ENCODE measurements at regions not wholly inside any gene's neighbourhood (a gene's known extent, or its start where the extent isn't known, plus 50 kb on each side); places are given as distances from the start of the nearest gene placed in this dataset.

- no peak overlapping the region for H3K4me3 ChIP-seq (ENCODE audit: low read depth, low read length)
- DNase-seq (ENCODE audit: low read depth): no peak
- no peak for TF ChIP-seq CTCF (conservative IDR thresholded peaks at IDR 0.05; ENCODE audit: low read depth, low read length)
Observed at GRCh38 chr10:128534686-128535085, 408.5 kb upstream of the MKI67 start.

GRCh38 chr10:128536259-128536658 lies 410.0 kb upstream of the MKI67 start:
- no peak for DNase-seq (ENCODE audit: low read depth)
- no peak for TF ChIP-seq CTCF (conservative IDR thresholded peaks at IDR 0.05; ENCODE audit: low read depth, low read length)
- H3K4me3 ChIP-seq (ENCODE audit: low read depth, low read length): no peak overlapping the region

GRCh38 chr10:128537834-128538330 lies 411.7 kb upstream of the MKI67 start:
- H3K4me3 ChIP-seq (ENCODE audit: low read depth, low read length): no peak overlapping the region
- TF ChIP-seq CTCF (conservative IDR thresholded peaks at IDR 0.05; ENCODE audit: low read depth, low read length): no peak
- DNase-seq (ENCODE audit: low read depth): no peak

GRCh38 chr10:128538671-128539070 lies 412.4 kb upstream of the MKI67 start:
- TF ChIP-seq CTCF (conservative IDR thresholded peaks at IDR 0.05; ENCODE audit: low read depth, low read length): no peak
- DNase-seq (ENCODE audit: low read depth): no peak
- H3K4me3 ChIP-seq (ENCODE audit: low read depth, low read length): no peak overlapping the region

GRCh38 chr10:128539510-128540127 lies 413.4 kb upstream of the MKI67 start:
- no peak for DNase-seq (ENCODE audit: low read depth)
- H3K4me3 ChIP-seq (ENCODE audit: low read depth, low read length): no peak overlapping the region
- no peak for TF ChIP-seq CTCF (conservative IDR thresholded peaks at IDR 0.05; ENCODE audit: low read depth, low read length)

GRCh38 chr10:128540128-128540762 lies 414.0 kb upstream of the MKI67 start:
- no peak overlapping the region for H3K4me3 ChIP-seq (ENCODE audit: low read depth, low read length)
- no peak for TF ChIP-seq CTCF (conservative IDR thresholded peaks at IDR 0.05; ENCODE audit: low read depth, low read length)
- no peak for DNase-seq (ENCODE audit: low read depth)
